ENCODE measurements at regions not wholly inside any gene's neighbourhood (a gene's known extent, or its start where the extent isn't known, plus 50 kb on each side); places are given as distances from the start of the nearest gene placed in this dataset.

DNA sequence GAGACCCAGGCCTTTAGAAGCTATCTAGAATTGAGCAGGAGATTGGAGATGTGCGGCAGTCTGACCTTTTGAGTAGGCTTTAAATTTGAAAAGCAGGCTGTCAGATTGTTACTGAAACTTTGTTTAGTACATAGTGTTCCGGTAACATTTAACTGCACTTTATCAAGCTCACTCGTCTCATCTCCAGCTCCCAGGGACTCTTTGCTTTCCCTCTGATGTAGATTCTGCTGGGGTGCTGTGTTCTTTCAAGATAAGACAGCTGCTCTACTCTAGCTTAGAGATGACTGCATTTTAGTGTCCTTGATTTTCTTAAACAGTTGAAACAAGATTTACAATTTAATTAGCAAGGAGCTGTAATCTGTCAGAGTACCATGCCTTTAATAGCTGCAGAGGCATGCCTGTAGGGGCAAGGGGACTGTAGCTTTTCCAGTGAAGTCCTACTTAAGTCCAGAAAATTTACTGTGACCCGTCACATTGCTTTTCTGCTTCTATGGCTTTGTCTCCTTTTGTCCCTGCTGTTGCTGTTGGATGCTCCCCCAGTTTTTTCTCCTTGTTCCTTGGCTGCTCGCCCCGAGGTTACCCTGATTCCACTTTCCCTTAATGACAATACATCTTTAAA lies 56.4 kb upstream of the MTPN start:
- peaks cover 4% of the 10 kb centered on the region for H3K36me3 Mint-ChIP-seq (ENCODE audit: low read depth)
- no peak overlapping the region for H3K4me3 Mint-ChIP-seq
- TF ChIP-seq, protein P1, sequence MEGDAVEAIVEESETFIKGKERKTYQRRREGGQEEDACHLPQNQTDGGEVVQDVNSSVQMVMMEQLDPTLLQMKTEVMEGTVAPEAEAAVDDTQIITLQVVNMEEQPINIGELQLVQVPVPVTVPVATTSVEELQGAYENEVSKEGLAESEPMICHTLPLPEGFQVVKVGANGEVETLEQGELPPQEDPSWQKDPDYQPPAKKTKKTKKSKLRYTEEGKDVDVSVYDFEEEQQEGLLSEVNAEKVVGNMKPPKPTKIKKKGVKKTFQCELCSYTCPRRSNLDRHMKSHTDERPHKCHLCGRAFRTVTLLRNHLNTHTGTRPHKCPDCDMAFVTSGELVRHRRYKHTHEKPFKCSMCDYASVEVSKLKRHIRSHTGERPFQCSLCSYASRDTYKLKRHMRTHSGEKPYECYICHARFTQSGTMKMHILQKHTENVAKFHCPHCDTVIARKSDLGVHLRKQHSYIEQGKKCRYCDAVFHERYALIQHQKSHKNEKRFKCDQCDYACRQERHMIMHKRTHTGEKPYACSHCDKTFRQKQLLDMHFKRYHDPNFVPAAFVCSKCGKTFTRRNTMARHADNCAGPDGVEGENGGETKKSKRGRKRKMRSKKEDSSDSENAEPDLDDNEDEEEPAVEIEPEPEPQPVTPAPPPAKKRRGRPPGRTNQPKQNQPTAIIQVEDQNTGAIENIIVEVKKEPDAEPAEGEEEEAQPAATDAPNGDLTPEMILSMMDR (IDR thresholded peaks at IDR 0.05), result no peak
- H3K9me3 Mint-ChIP-seq, result peaks cover 8% of the 10 kb centered on the region
- H3K27ac Mint-ChIP-seq, result peak overlapping the region; percentile 94
- no peak for DNase-seq
- no peaks in the 10 kb centered on the region for H3K27me3 Mint-ChIP-seq (ENCODE audit: low read depth, poor library complexity)
- H3K4me1 Mint-ChIP-seq, result peaks cover 50% of the 10 kb centered on the region

DNA sequence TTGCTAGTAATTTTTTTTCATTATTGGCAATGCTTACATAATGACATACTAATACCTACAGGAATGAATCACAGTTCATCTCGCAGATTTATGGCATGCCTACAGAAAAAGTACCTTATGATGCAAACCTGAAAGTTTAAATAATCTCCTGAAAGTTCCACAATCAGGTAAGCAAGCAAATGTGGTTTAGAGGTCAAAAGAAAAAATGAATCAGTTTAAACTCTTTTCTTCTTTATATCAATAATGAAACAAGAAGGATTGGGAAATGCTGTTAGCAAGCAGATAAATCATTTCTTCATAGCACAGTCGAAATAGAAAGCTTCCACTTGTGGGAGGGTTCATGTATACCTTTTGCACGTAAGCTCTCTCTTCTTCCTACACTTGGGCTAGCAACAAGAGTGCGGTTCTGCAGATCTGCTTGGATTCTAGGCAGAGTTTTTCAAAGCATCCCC lies 53.7 kb upstream of the MTPN start:
- Mint-ChIP-seq H3K27ac (no peak overlapping the region), H3K9me3 (peaks cover 4% of the 10 kb centered on the region), H3K4me1 (peaks cover 34% of the 10 kb centered on the region), H3K36me3 (ENCODE audit: low read depth) (peaks cover 2% of the 10 kb centered on the region), H3K27me3 (ENCODE audit: low read depth, poor library complexity) (no peaks in the 10 kb centered on the region), H3K4me3 (no peak overlapping the region)
- TF ChIP-seq, protein P1 (IDR thresholded peaks at IDR 0.05), result no peak
- DNase-seq, result no peak

DNA sequence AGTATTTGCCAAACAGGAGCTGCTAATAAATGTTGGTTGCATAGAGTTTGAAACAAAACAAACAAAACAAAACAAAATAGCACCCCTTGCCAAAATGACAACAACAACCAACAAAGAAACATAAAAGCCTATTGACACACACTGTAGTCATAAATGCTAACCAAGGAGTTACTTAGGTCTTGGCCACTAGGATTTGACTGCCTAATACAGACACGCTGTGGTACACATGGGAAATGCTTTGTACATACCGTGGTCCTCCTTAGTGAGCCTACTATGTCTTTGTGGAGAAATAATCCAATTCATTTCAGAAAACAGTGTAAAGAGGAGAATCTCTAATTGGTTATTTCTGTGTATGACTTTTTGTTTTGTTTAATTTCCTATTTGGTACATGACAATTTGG lies 53.2 kb upstream of the MTPN start:
- no peaks in the 10 kb centered on the region for H3K36me3 Mint-ChIP-seq (ENCODE audit: low read depth)

DNA sequence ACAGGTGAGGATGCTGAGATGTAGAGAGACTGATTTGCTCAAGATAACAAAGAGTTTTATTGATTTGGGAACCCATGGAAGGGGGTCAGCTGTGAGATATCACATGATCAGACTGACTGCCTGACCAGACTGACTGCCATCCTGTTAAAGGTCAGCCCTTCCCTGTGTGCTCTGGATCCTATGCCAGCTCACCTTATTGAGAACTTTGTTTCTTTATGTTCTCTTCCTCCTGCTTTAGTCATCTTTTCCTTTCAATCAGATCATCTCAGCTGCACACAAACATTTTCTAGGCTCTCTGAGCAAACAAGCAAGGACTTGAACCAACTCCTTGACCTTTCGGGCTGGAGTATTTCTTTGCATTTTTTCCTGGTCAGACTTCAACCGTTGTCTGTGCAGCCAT lies 50.0 kb upstream of the MTPN start:
- no peak for DNase-seq
- no peak overlapping the region for H3K27ac Mint-ChIP-seq
- peaks cover 3% of the 10 kb centered on the region for H3K4me1 Mint-ChIP-seq
- peaks cover 8% of the 10 kb centered on the region for H3K9me3 Mint-ChIP-seq
- no peaks in the 10 kb centered on the region for H3K27me3 Mint-ChIP-seq (ENCODE audit: low read depth, poor library complexity)
- TF ChIP-seq, protein P1 (IDR thresholded peaks at IDR 0.05), result no peak
- H3K4me3 Mint-ChIP-seq, result no peak overlapping the region
- no peaks in the 10 kb centered on the region for H3K36me3 Mint-ChIP-seq (ENCODE audit: low read depth)

More for the DNA sequence above, 53.2 kb upstream of the MTPN start:
- Mint-ChIP-seq H3K27ac (no peak overlapping the region), H3K4me3 (no peak overlapping the region), H3K9me3 (peaks cover 3% of the 10 kb centered on the region), H3K27me3 (ENCODE audit: low read depth, poor library complexity) (no peaks in the 10 kb centered on the region), H3K4me1 (peaks cover 28% of the 10 kb centered on the region)
- TF ChIP-seq, protein P1 (IDR thresholded peaks at IDR 0.05), result no peak
- no peak for DNase-seq
